ENCODE measurements at regions not wholly inside any gene's neighbourhood (a gene's known extent, or its start where the extent isn't known, plus 50 kb on each side); places are given as distances from the start of the nearest gene placed in this dataset.

GRCh38 chr11:43130616-43131015 is 181.2 kb upstream of the API5 start:
- H3K27ac ChIP-seq: no peak overlapping the region
- H3K27me3 ChIP-seq: no peaks in the 10 kb centered on the region
- no peaks in the 10 kb centered on the region for H3K4me1 ChIP-seq
- in situ Hi-C loops (cut with MboI; ENCODE audit: low pct_ligation_motif_present in 1 of 4, low pct_unique_long_range_greater_than_20kb in 1 of 4, low sequenced_read_pairs in 3 of 4): no loop called here
- TF ChIP-seq POLR2AphosphoS5 (IDR thresholded peaks at IDR 0.05) (no peak), EP300 (IDR thresholded peaks at IDR 0.05; ENCODE audit: low read depth) (no peak), POLR2A (IDR thresholded peaks at IDR 0.05) (no peak), CTCF (IDR thresholded peaks at IDR 0.05) (no peak)
- intact Hi-C loops (cut with DNase I; ENCODE audit: low total_unique reads): no loop called here
- no peak for DNase-seq
- H3K36me3 ChIP-seq: no peaks in the 10 kb centered on the region
- H3K9me3 ChIP-seq: no peaks in the 10 kb centered on the region
- WGBS, 2 donors (ENCODE audit: low coverage in 1 of 2): 6 to 25% methylated on average over 1 to 2 of the region's 2 CpGs
- no peak overlapping the region for H3K4me3 ChIP-seq

- Histone ChIP-seq H3K27ac (no peak overlapping the region), H3K36me3 (no peaks in the 10 kb centered on the region), H3K27me3 (no peaks in the 10 kb centered on the region), H3K4me3 (no peak overlapping the region), H3K9me3 (no peaks in the 10 kb centered on the region), H3K4me1 (no peaks in the 10 kb centered on the region)
- no peak for DNase-seq
- intact Hi-C loops (cut with DNase I; ENCODE audit: low total_unique reads) (no loop called here), in situ Hi-C loops (cut with MboI; ENCODE audit: low pct_ligation_motif_present in 1 of 4, low pct_unique_long_range_greater_than_20kb in 1 of 4, low sequenced_read_pairs in 3 of 4) (no loop called here)
- WGBS, 2 donors (ENCODE audit: low coverage in 1 of 2): 60 to 91% methylated on average over 1 to 5 of the region's 5 CpGs
- TF ChIP-seq CTCF (IDR thresholded peaks at IDR 0.05): no peak
- TF ChIP-seq POLR2AphosphoS5 (IDR thresholded peaks at IDR 0.05): no peak
- no peak for TF ChIP-seq POLR2A (IDR thresholded peaks at IDR 0.05)
- no peak for TF ChIP-seq EP300 (IDR thresholded peaks at IDR 0.05; ENCODE audit: low read depth)
These were observed 175.7 kb upstream of the API5 start for GRCh38 chr11:43135966-43136534.

- no peaks in the 10 kb centered on the region for H3K4me1 ChIP-seq
- no peak for DNase-seq
- intact Hi-C loops (cut with DNase I; ENCODE audit: low total_unique reads): no loop called here
- H3K36me3 ChIP-seq: no peaks in the 10 kb centered on the region
- H3K4me3 ChIP-seq: no peak overlapping the region
- no peak overlapping the region for H3K27ac ChIP-seq
- in situ Hi-C loops (cut with MboI; ENCODE audit: low pct_ligation_motif_present in 1 of 4, low pct_unique_long_range_greater_than_20kb in 1 of 4, low sequenced_read_pairs in 3 of 4): no loop called here
- 85 to 96% methylated on average over 4 to 5 of the region's 5 CpGs for WGBS, 2 donors (ENCODE audit: low coverage in 1 of 2)
- TF ChIP-seq POLR2A (IDR thresholded peaks at IDR 0.05) (no peak), POLR2AphosphoS5 (IDR thresholded peaks at IDR 0.05) (no peak), CTCF (IDR thresholded peaks at IDR 0.05) (no peak), EP300 (IDR thresholded peaks at IDR 0.05; ENCODE audit: low read depth) (no peak)
- H3K27me3 ChIP-seq: no peaks in the 10 kb centered on the region
- no peaks in the 10 kb centered on the region for H3K9me3 ChIP-seq
These were observed 173.1 kb upstream of the API5 start for GRCh38 chr11:43138621-43139140.

GRCh38 chr11:43145653-43146052 is 166.1 kb upstream of the API5 start:
- in situ Hi-C loops (cut with MboI; ENCODE audit: low pct_ligation_motif_present in 1 of 4, low pct_unique_long_range_greater_than_20kb in 1 of 4, low sequenced_read_pairs in 3 of 4) (no loop called here), intact Hi-C loops (cut with DNase I; ENCODE audit: low total_unique reads) (no loop called here)
- no peaks in the 10 kb centered on the region for H3K36me3 ChIP-seq
- H3K9me3 ChIP-seq: no peaks in the 10 kb centered on the region
- H3K4me3 ChIP-seq: no peak overlapping the region
- H3K4me1 ChIP-seq: no peaks in the 10 kb centered on the region
- no peak for DNase-seq
- no peak overlapping the region for H3K27ac ChIP-seq
- H3K27me3 ChIP-seq: no peaks in the 10 kb centered on the region
- TF ChIP-seq CTCF (IDR thresholded peaks at IDR 0.05) (no peak), POLR2A (IDR thresholded peaks at IDR 0.05) (no peak), POLR2AphosphoS5 (IDR thresholded peaks at IDR 0.05) (no peak)
- 78 to 100% methylated on average over 1 of the region's 1 CpG for WGBS, 2 donors (ENCODE audit: low coverage in 1 of 2)

All from transverse colon (tissue), 4 donors.